Stimulated activated CD4-positive, alpha-beta T cell treated with anti-CD3 and anti-CD28 coated beads, Interleukin-4, amount 100 ng/mL, for 1 hour (primary cell): ENCODE measurements at regions not wholly inside any gene's neighbourhood (a gene's known extent, or its start where the extent isn't known, plus 50 kb on each side); places are given as distances from the start of the nearest gene placed in this dataset.

Experiments
- DNase-seq: peaks from one replicate; pipeline ENCODE4 v3.0.0-alpha.2; 2020

DNA sequence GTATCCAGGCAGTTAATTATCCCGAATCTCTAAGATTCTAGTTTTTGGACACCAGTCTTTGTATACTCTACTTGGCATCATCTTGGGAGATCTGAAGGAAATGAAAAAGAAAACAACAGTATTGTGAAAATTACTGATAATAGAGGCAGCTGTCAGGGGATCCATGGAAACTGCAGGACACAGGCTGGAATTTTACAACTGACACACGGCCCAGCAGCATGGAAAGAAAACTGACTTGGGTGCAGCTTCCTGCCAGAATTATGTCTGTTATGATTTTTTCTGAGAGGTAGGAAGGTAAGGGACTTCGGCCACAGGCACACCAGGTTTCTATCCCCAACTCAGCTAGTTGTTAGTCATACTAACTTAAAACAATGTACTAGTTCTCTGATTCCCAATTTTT lies 57.7 kb upstream of the ERBB4 start:
- no peak for DNase-seq

DNA sequence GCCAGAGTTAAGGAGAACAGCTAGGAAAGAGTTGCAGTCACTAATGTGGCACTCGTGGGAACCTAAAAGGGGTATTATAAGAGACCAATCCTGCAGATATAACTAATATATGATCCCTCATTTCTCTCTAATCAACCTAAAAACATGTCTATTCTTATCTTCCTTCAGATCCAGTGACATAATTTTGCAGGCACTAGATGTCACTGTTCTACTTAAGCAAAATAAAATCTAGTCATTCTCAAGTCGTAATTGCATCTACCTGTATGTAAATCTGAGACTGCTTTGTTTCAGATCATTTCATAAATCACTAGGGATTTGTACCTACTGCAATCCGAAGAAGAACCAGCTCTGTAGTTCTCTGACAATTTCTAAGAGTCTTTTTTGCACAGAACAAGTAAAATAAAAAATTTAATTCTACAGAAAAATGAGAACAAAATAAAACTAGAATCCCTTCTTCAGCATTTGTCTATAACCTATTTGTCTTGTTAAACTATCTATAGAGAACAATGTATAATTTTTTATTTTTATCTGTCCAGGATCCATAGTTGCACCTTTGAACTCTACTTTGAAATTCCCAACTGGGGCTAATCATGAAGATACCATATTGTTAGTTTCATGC lies 56.5 kb upstream of the ERBB4 start:
- no peak for DNase-seq

DNA sequence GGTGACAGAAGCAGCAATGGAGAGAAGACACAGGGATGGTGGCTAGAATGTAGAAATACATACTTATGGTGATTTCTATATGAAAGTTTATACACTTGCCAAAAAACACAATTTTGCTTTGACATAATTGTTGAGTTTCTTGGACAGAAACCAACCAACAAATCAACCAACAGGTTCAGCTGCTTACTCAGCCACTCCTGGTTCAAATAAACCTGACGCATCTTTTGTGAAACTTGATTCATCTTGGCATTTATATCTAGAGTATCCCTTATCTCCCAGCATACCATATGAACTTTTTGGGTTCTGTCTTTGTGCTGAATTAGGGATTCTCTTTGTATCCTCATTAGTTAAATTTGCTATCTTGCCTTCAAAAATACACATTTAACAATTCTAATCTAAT lies 54.1 kb upstream of the ERBB4 start:
- DNase-seq: no peak
